Activated T-cell treated with anti-CD3 and anti-CD28 coated beads for 24 hours (primary cell): ENCODE measurements at regions not wholly inside any gene's neighbourhood (a gene's known extent, or its start where the extent isn't known, plus 50 kb on each side); places are given as distances from the start of the nearest gene placed in this dataset.

Source experiments
- DNase-seq: peaks from one replicate; pipeline ENCODE4 v3.0.0-alpha.2; 2020; ENCODE audit warnings: low read depth

DNA sequence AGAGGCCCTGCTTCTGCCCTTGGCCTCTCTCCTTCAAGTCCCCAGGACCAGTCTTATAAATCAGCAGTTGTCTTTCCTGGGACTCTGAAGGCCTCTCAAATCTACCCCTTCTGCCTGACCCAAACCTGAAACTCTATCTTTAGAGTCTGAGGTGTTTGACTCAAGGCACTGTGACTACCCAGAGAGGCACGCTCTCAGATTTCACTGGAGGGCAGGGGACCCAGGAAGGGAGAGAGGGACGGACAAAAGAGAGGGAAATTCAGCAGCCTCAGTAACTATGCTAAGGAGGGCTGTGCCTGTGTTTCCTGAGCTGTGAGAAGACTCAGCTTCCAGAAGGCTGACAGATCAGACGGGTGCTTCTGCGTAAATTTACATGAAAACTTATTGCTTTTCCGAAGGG, 217.8 kb downstream of the HAUS1 start:
- no peak for DNase-seq

DNA sequence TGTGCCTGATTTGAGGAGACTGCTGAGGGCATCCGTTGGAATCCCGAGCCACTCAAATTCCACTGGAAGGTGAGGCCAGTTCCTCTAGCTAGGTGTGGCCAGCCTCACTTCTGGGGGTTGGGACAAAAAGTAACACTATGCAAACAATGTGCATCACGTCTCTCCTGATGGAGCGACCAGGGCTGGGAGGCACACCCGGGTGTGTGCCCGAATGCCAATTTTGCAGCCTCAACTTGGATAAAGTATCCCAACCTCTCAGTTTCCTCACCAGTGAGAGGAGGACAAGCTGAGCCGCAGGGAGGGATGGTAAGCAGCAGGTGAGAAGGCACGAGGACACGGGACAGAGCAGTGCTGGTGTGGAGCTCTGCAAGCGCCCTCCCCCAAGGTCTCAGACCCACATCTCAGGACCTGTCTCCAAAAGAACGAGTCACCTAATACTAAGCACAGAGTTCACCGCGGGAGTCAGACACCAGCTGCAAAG, 218.3 kb downstream of the HAUS1 start:
- no peak for DNase-seq

DNA sequence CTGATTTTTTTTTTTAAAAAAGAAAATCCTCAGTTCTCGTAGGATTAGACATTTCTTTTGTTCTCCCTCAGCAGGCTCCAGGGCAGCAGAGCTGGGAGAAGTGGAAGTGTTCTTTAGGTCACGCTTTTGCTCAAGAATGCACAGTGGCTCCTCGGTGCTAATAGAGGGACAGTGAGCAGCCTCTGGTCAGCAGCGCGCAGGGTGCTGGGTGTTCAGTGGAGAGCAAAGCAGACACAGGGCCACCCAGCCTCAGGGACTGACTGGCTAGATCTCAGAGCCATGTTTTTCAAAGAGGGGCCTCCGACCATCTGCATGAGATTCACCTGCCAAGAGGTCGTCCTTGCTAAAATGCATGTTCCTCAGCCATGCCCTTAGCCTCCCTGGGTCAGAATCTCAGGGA, 218.8 kb downstream of the HAUS1 start:
- DNase-seq: no peak

DNA sequence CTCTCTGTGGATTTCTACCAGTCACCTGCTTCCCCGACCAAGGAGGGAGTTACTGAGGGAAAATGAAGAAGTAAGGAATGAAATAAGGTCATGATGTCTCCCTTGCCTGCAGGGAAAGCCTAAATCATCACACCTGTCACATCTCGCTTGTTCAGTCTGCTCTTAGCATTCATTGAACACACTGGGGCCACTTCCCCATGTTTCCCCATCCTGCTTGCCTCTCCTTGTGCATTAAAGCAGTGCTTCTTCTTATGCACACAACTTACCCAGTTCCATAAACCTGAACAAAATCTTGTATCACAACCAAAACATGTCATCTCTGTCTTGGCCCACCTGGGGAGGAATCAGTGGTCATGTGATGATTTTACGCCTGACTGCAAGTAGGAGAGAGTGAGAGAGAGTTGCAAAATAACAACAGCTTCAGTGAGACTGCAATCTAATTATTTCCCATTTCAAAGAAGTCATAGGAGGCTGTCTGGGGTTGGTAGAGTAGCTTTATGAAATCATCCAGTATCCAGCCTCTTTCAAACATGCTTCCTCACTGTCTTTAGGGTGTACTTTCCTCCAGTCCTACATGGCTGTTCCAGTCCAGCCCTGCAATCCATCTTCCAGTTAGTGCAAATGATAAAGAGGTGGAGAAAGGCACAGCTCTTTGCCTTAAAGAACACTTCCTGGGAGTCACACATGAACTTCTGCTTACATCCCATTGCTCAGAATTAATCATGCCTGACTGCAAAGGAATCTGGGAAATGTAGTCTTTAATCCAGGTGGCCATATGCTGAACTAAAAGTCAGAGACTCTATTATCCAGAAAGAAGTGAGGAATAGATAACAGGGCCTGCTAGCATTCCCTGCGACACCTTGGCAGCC, 220.1 kb downstream of the HAUS1 start:
- DNase-seq: no peak

DNA sequence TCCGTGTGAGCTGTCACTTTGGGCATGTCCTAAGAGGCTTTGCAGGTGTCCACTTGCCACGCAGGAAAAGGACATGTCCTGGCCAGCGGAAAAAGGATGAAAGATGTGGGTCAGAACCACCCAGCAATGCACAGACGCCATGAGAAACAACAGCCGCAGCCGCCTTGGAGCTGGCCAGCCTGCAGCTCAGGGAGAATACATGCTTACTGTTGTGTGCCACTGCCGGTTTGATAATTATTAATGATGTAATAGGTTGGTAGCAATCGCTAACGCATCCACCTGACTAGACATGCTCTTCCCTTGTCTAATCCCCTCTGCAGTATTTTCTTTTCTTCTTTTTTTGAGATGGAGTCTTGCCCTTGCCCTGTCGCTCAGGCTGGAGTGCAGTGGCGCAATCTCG, 221.7 kb downstream of the HAUS1 start:
- DNase-seq: no peak

DNA sequence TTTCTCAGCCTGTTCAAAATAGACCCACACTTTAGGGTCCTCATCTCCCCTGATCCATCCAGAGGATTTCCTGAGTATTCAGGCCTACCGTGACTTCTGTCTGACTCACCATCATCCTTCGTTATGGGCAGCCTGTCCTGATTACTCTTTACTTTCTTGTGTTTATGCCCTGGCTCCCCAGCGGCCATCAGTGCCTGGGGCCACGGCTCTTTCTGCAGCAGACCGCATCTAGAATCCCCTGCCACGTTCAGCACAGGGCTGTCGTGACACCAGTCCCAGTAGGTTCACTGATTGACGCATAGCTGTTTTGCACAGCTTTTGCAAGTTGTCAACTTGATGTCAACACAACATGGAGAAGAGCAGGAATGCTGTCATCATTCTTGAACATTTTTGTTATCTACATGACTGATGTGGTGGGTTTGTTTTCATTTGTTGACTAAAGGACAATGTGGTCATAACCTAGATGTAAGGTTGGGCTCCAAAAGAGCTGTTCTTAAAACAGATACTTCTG, 225.6 kb downstream of the HAUS1 start:
- DNase-seq: no peak

DNA sequence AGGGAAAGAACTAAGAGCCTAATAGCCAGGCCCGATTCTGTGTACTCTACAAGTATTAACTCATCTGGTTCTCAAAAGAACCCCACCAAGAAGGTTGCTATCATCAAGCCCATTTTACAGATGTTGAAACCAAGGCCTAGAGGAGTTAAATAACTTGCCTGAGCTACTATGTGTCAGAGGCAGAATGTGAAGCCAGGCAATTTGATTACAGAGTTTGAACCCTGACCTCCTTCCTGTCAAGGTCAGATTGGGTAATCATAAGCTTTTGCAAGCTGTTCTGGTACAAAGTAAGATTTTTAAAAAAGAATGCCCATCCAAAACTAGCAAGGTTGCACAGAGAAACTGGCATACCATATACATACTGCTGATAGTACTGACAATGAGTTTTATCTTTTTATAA, 227.1 kb downstream of the HAUS1 start:
- no peak for DNase-seq

DNA sequence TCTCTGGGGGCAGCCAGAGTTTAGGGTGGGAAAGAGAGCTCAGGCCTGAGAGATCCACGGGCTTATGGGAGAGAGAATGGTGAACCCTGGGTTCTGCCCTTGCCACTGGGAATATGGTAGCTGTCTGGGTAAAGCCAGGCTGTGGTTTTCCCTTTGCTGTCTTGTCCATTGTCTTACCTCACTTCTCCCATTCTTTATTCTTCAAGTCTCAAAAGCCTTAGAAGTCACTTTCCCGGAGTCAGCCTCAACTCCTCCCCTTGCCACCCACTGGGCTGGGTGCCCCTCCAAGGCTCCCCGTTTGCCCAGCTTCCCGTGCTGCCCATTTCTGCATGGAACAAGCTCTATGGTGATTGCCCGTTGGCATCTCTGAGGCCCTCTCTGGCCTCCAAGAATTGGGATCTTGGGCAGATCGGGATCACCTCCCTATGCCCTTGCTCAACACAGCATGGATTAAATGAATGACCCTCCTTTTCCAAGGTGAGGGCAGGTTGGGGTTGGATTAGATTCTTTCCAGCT, 228.2 kb downstream of the HAUS1 start:
- no peak for DNase-seq

DNA sequence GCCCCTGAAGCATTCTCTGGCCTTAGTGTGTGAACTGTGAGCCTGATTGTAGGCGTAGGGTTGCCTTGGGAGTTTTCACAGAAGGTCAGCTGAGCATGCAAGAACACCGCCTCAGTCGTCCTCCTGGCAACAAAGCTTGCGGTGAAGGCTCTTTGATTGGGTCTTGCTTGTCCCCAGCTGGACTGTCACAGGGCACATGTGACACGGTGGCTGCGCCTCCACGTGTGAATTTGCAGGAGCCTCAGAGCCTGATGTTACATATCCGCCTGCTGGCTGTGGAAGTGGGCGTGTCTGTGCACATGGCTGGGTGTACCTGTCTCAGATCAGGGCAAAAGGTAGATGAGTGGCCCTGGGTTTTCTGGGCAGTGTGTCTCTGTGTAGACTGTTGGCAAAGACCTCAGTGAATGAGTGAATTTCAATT, 228.7 kb downstream of the HAUS1 start:
- DNase-seq: no peak

DNA sequence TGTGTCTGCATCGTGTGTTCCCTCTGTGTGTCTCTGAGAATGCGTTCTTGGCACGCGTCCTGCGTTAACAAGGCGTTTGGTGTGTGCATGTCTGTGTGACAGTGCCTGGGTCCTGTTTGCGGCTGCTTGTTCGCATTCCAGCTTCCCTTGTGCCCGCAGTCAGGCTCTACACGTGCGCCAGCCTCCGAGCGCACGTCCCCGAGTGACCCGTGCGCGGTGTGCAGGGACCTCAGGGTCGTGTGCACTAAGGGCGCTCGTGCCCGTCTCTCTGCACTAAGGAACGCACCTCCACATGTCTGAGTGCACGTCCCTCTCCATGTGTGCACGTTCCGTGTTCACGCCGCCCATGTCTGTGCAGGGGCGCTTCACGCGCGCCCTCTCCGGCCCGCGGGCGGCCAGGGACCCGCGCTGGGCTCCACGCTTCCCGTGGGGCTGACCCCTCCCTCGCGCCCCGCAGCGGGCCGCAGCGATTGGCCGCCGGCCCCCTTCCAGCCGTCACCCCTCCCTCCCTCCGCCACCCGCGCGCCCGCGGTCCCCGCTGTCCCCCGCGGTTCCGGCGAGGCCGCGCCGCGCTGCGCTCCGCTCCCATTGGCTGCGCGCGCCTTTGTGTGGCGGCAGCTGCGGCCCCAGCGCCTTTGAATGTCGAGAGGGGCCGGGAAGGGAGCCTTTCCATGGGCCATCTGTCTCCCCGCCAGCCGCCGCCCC, 229.4 kb downstream of the HAUS1 start:
- no peak for DNase-seq

DNA sequence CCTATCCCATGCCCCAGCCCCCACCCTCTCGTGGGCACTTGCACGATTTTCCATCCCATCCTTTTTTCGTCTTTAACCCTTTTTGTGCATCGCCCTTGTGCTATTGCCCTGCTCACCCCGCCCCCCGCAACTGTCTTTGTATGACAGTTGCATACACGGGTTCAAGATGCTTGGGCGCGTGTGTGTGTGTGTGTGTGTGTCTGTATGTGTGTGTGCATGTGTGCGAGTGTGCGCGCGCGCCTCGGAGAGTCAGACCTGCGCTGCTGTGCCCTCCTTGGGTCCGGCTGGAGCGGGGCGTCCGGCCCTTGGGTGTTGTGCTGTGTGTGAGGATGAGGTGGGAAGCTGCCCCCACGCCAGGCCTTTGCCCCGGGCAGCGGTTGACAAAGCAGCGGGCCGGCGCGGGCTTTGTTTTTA, 230.7 kb downstream of the HAUS1 start:
- no peak for DNase-seq

DNA sequence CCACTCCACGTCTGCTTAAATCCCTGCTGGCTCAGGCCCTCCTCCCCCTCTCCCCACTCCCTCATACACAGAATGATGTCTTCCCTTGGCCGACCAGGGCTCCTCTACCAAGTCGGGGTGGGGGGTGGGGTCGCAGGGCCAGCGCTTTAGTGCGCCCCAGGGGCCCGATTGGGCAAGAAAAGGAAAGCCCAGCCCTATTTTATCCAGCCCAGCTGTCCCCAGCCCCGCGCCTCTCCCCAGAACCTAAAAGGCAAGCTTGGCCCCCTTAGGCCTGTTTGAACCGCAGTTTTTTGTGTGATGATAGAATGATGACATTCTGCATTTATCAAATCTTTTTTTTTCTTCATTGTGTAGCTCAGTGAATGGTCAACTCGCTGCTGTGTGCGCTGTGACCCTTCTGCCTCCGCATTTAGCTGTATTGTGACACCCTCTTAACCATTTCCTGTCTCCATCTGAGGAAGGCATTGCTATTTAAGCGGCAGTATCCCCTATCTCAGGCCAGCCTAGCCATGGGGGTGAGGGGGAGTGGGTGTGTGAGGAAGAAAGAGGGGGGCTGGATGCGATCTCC, 231.4 kb downstream of the HAUS1 start:
- DNase-seq: no peak

DNA sequence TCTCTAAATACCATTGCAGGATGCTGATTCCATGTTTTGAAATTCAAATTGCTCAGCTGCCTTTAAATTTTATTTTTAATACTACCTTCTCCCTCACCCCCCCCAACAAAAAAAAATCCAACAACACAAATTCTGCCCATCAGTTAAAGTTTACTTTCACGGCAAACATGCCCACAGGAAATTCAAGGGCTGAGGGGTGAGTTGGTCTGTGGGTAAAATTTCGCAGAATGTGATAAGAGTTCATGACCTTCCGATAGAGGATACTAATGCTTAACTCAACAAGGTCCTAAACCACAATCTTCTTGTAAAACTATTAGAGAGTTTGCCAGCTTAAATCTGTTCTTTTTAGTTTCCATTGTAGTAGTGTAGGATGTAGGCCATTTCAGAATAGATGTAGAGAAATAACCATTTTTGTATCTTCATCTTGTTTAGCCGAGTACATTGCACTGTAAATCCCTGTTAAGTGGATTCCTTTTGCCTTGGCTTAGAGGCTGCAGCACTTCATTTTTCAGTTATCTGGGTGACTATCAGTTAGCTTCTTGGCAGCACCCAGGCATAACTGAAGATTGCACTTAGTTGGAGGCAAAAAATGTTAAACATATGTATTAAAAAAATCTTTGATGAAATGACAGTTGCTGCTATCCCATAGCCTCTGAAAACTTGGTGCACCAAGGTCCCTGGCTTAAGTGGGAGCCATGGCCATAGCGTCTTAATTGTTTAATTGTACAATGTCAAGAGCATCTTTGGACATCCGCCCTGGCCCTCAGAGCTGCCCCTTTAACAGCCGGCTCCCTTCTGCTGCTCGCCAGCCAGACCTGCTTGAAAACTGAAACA, 232.3 kb downstream of the HAUS1 start:
- DNase-seq: no peak

DNA sequence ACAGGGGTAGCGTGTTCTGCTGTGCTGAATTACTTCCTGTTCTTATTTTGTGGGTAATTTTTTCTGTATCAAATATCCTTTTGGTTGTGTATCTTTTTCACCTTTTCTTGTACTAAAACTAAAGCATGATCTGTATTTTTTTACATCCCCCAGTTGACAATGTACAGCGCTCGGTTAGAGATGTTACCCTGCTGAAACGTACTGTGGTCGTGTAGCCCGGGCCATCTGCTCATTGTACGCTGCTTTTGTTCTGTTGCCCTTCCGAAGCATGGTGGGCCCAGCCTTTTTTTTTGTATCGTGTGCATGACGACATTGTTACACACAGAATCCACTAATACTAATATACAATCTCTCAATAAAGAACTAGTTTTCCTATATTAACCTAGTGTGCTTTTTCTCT, 233.1 kb downstream of the HAUS1 start:
- no peak for DNase-seq

DNA sequence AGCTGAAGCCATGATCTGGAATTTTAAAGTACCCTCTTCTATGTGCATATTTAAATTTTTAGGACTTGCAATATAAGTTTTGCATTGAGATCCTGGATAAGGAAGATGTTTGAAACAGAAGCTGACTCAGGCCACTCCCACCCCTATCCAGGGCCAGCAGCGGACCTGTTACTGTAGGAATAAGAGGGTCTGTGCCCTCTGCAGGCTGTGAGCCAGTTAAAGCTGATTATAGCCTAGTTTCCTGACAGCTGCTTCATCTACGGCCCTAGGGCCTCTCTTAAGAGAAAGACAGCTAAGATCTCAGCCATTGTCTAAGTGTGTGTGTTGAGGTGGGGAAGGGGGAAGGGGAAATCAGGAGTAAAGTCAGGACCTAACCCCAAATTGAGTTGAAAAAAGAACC, 234.0 kb downstream of the HAUS1 start:
- DNase-seq: no peak

DNA sequence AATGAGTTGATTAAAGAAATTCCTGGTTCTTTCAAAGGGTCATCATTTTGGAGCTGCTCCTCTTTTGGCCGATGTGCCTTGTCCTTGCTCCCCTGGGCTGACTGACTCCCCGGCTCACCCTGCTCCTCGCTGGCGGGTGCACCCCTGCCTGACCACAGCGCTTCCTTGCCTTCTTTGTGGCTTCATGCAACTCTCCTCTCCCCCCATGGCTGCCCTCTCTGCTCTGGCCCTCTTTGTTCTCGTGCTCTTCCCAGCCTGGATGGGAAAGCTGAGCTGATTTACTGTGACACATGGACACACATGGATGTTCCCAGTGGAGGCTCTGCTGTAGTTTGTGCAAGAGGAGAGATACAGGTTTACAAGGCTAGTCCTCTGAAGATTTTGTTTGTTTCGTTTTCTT, 234.6 kb downstream of the HAUS1 start:
- DNase-seq: no peak

DNA sequence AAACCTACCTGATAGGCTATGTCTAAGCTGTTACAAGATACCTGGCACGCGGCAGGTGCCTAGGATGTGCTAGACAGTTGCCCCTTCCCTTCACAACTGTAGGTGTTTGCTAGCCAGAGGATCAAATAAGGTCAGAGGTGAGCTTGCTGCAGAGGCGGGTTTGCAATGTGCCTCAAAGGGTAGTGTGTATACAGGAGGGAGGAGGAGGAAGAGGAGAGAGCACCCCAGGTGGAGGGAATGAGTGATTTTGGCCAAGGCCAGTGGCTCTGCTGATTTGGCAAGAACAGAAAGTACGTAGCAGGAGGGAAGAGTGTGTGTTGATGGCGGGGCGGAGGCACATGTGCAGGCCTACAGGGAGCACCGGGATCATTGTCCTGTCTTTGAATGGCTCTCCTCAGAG, 236.5 kb downstream of the HAUS1 start:
- no peak for DNase-seq

DNA sequence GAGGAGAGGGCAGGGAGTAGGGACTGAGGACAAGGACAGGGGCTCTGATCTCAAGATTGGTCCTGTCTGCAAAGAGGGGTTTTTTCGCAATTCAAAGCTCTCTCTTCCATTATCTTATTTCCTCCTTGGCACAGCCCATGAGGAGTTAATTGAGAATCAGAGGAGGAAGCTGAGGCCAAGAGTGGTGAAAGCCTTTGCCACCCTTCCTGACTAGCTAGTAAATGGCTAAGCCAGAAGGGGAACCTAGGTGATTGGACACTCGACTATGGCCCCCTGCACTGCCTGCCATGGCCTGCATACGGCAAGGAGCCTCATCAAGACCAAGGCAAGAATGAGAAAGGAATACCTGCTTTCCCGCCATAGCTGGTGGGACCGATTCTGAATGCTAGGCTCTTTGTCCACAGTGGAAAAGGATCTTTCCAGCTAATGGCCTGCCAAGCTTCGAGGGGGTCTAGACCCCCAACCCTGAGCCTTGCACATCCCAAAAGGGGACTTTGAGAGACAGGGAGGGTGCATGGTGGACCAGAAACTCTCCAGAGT, 237.9 kb downstream of the HAUS1 start:
- DNase-seq: no peak

DNA sequence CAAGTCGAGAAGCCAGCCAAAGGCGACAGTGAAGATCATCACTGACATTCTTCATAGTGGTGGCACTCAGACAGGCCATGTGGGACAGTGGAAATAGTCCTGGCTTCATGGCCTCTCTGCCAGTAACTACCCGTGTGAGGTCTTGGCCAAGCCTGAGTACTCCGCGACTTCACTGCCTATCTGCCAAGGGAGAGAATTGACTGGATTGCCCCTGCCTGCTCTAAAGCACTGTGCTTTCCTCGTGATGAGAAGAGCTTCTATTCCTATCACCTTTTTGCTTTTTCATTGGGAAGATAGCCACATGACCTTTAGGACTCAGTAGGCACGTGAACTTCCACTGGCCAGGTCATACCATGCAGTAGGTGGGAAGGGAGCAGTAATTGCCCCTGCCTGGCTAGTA, 239.3 kb downstream of the HAUS1 start:
- no peak for DNase-seq

DNA sequence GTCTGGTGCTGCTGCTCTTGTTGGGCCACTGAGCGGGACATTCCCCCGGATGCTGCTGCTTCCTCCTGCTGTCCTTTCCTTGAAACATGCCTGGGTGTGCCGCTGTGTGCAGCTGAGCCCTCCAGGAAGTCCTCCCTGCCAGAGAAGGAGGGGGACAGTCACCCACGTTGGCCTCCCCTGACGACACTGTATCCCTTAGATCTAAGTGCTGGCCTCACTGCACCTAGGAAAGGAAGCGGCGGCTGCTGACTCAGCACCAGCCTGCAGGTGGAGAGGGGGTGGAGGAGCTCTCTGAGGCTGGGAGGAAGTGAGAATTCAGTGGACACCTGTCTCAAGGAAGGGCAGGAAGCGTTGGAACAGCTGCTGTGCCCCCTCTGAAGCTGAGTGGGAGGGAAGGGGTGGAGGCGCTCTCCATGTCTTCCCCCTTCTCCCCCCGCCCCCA, 239.8 kb downstream of the HAUS1 start:
- DNase-seq: no peak

DNA sequence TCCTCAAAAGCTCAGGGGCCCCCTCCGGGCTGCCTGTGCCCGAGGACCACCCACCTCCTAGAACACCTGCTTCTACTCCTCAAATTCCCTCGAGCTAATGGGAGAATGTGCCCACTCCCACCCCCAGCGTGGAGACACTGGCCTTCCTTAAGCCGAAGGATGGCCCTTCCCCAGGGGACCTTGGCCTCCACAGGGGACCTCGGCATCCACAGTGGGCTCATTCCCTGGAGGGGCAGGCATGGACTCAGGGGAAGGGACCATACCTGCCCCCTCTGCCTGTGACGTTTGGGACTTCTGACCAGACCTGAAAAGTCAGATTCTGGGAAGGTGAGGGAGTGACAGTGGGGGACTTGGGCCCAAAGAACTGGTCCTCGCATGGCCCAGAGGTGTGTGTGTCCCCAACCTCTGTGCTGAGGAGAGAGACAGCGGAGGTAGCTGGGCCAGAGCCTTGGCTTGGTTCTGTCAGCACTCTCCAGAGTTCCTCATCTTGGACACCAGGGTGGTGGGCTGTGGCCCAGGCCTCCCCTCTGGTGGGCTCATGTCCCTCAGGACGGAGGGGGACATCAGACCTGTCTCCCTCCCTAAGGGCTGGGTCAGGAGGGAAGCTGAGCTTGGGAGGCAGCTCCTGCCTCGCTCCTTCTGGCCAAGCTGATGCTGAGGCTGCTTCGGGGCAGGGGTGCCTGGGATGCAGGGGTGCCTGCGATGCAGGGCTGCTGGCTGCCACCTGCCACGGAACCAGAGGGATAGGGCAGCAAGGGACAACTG, 240.4 kb downstream of the HAUS1 start:
- DNase-seq: no peak
